Omental fat pad (tissue), 3 donors: ENCODE measurements at regions not wholly inside any gene's neighbourhood (a gene's known extent, or its start where the extent isn't known, plus 50 kb on each side); places are given as distances from the start of the nearest gene placed in this dataset.

Experiments
- ATAC-seq: fragments of 150-250 bp; one replicate; pipeline ENCODE4 v1.9.1; 2016; ENCODE audit warnings: mild to moderate bottlenecking, moderate library complexity; ENCODE audit not compliant: low FRiP score
- DNase-seq: peaks from one replicate; pipeline ENCODE4 v3.0.0-alpha.2; 2019; ENCODE audit warnings: low spot score
- TF ChIP-seq, protein P1 (sequence below), 3 donors: fragments of 450-650 bp; IDR thresholded peaks; one replicate each; pipeline ENCODE4 v1.5.1; 2016 to 2017; ENCODE audit warnings: antibody characterized with exemption in 3 of 3, mild to moderate bottlenecking in 3 of 3, moderate library complexity in 2 of 3

DNA sequence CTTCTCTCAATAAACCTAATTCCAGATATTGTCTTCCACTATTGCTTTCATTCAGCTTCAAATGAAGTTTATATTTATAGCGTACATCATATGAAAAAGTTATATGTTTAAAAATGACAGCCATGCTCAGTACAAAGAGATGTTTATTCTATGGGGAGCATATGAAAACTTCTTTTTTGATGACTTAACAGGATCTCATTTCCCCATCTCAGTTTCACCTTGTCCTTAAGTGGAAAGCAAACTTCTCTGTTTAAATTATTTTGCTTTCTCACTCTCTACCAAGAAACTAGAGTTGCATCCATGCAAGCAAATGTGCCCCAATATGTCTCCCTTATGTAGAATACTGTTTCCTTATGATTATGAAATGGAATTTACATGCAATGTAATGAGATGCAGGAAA lies 799.5 kb upstream of the RGS18 start:
- ATAC-seq (no peak), DNase-seq (no peak)
- TF ChIP-seq, protein P1, sequence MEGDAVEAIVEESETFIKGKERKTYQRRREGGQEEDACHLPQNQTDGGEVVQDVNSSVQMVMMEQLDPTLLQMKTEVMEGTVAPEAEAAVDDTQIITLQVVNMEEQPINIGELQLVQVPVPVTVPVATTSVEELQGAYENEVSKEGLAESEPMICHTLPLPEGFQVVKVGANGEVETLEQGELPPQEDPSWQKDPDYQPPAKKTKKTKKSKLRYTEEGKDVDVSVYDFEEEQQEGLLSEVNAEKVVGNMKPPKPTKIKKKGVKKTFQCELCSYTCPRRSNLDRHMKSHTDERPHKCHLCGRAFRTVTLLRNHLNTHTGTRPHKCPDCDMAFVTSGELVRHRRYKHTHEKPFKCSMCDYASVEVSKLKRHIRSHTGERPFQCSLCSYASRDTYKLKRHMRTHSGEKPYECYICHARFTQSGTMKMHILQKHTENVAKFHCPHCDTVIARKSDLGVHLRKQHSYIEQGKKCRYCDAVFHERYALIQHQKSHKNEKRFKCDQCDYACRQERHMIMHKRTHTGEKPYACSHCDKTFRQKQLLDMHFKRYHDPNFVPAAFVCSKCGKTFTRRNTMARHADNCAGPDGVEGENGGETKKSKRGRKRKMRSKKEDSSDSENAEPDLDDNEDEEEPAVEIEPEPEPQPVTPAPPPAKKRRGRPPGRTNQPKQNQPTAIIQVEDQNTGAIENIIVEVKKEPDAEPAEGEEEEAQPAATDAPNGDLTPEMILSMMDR (IDR thresholded peaks at IDR 0.05), result no peak

DNA sequence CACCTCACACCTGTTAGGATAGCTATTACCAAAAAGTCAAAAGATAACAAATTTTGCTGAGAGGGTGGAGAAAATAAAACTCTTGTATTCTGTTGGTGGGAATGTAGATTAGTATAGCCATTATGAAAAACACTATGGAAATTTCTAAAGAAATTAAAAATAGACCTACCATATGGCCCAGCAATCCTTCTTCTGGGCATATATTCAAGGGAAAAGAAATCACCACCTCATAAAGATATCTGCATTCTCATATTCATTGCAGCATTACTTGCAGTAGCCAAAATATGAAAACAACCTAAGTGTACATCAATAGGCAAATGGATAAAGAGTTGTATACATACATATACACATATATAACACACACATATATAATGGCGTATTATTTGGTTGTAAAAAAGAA lies 791.6 kb upstream of the RGS18 start:
- TF ChIP-seq, protein P1 (IDR thresholded peaks at IDR 0.05), result no peak
- ATAC-seq, result no peak
- DNase-seq, result no peak

DNA sequence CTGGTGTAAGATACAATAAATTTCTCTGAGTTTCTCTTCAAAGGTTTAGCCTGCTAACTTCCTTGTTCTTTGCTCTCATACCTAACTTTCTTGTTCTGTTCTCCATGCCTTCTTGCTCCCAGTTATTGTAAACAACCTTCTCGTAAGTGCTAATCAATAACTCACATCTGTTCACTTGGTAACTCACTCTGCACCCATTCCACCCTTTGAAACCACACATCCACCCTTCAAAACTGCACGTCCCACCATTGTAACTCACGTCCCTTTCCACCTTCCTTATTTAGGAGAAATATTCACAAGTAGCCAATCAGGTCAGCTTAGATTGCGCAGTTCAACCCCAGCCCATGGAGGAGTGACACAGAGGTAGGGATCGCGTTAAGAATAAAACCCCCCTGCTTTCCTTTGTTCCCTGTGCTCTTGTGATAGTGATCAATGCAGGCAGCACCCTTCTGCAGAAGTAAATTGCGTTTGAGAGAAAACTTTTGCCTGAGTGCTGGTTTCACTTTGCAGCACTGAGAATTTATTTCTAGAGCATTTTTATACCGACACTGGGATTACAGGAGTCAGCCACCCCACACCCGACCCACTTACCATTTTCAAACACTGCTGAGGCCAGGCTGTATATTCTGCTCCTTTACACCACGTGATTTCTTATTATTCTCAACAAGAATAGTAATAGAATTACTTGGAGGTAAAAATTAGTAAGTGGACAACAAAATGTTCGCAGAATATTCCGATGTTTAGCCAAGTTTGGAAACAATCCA lies 789.2 kb upstream of the RGS18 start:
- DNase-seq, result no peak
- TF ChIP-seq, protein P1 (IDR thresholded peaks at IDR 0.05), result no peak
- ATAC-seq, result no peak

DNA sequence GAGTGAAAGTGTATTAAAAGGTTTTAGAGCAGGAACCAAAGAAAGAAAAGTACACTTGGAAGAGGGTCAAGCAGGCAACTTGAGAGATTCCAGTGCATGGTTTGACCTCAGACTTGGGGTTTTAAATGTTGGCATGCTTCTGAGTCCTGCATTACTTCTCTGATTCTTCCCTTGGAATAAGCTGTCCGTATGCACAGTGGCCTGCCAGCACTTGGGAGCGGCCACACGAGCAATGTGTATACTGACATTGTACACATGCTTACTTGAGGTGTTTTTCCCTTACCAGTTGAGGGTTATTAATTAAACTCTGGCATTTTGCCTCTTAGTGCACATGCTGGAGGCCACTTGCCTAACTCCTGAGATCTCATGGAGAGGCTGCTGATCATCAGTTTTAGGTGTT lies 786.6 kb upstream of the RGS18 start:
- DNase-seq (no peak), ATAC-seq (no peak)
- TF ChIP-seq, protein P1 (IDR thresholded peaks at IDR 0.05), result no peak

DNA sequence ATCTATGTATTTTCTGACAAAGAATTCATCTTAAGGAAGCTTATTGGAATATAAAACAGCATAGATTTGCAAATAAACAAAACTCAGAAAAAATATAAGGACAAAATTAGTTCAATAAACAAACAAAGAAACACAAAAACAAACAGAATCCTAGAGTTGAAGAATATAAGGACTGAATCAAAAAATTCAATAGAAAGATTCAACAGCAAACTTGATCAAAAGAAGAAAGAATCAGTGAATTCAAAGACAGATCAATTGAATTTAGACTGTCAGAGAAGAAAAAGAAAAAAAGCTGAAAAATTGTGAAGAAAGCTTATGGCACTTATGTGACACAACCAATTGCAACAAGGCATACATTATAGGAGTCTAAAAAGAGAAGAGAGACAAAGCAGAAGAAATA lies 770.0 kb upstream of the RGS18 start:
- TF ChIP-seq, protein P1 (IDR thresholded peaks at IDR 0.05), result no peak
- DNase-seq, result no peak
- no peak for ATAC-seq

DNA sequence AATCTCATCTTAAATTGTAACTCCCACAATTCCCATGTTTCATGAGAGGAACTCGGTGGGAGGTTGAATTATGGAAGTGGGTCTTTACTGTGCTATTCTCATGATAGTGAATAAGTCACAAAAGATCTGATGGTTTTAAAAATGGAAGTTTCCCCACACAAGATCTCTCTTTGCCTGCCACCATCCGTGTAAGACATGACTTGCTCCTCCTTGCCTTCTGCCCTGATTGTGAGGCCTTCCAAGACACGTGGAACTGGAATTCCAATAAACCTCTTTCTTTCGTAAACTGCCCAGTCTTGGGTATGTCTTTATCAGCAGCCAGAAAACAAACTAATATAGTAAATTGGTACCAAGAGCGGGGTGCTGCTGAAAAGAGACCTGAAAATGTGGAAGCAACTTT lies 761.6 kb upstream of the RGS18 start:
- TF ChIP-seq, protein P1 (IDR thresholded peaks at IDR 0.05), result no peak
- no peak for ATAC-seq
- DNase-seq, result no peak

DNA sequence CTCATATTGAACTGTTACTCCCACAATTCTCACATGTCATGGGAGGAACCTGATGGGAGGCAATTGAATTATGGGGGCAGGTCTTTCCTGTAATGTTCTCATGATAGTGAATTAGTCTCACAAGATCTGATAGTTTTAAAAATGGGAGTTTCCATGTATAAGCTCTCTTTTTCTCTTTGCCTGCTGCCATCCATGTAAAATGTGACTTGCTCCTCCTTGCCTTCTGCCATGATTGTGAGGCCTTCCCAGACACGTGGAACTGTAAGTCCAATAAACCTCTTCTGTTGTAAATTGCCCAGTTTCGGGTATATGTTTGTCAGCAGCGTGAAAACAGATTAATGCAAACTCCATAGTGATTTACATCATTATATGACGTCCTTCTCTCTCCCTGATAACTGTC lies 759.7 kb upstream of the RGS18 start:
- TF ChIP-seq, protein P1 (IDR thresholded peaks at IDR 0.05), result no peak
- DNase-seq (no peak), ATAC-seq (no peak)
